ENCODE measurements at regions not wholly inside any gene's neighbourhood (a gene's known extent, or its start where the extent isn't known, plus 50 kb on each side); places are given as distances from the start of the nearest gene placed in this dataset.

DNA sequence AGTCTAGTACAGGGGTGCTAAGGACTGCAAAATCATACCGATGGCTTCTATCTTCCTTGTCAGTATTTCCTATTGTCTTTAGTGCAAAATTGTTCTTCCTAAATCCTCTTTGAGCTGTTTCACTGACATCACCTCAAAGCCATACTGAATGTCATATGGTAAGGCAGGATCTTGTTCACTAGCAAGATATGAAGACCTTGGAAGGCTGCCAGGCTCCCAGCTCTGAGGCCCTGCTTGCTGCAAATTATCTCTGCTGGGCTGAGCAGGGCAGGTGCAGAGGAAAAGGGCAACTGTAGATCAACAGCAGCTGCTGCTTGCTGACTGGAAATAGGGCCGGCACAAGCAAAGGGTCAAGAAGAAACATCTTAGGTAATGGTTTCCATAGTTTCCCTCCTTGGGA lies 58.2 kb downstream of the PMAIP1 start:
- CTCF ChIA-PET = interaction anchor here (0.8 to 1.2 kb wide), 4 partner anchors 13 to 121 kb away, joined by 3 to 4 read pairs (median 3); no protein-coding TSS in a partner anchor
- TF ChIP-seq, protein P1, sequence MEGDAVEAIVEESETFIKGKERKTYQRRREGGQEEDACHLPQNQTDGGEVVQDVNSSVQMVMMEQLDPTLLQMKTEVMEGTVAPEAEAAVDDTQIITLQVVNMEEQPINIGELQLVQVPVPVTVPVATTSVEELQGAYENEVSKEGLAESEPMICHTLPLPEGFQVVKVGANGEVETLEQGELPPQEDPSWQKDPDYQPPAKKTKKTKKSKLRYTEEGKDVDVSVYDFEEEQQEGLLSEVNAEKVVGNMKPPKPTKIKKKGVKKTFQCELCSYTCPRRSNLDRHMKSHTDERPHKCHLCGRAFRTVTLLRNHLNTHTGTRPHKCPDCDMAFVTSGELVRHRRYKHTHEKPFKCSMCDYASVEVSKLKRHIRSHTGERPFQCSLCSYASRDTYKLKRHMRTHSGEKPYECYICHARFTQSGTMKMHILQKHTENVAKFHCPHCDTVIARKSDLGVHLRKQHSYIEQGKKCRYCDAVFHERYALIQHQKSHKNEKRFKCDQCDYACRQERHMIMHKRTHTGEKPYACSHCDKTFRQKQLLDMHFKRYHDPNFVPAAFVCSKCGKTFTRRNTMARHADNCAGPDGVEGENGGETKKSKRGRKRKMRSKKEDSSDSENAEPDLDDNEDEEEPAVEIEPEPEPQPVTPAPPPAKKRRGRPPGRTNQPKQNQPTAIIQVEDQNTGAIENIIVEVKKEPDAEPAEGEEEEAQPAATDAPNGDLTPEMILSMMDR (IDR thresholded peaks at IDR 0.05; ENCODE audit: control extremely low read depth, extremely low read depth, low read depth, missing control alignments) = no peak
- POLR2A ChIA-PET = interaction anchor here (0.6 to 1.2 kb wide), 2 partner anchors 53 to 58 kb away, joined by 3 to 8 read pairs; partner anchors contain the start of gene PMAIP1
- no peak for DNase-seq (ENCODE audit: extremely low spot score)

DNA sequence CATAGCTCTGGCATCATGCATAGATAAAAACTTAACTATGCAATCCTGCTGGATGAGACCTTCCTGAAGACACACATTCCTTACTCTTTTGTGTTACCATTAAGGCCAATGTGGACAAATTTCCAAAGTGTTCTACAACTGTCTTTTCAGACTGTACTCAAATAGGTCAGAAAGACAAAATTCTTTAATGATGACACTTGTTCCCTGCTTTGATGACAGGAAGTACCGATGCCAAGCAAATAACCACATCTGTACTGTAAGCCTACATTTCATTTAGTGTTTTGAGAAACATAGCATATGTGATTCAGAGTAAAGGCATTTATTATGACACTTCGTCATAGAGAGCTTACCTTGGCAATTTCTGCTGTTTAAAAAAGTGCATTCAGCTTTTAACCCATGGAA lies 55.0 kb downstream of the PMAIP1 start:
- CTCF ChIA-PET = interaction anchor here (1.1 to 3.8 kb wide), 8 partner anchors 9 to 115 kb away, joined by 3 to 26 read pairs (median 6); no protein-coding TSS in a partner anchor
- POLR2A ChIA-PET = interaction anchor here (1.1 to 3.1 kb wide), 2 partner anchors 55 to 72 kb away, joined by 3 to 24 read pairs; partner anchors contain the start of gene PMAIP1
- TF ChIP-seq, protein P1 (IDR thresholded peaks at IDR 0.05; ENCODE audit: control extremely low read depth, extremely low read depth, low read depth, missing control alignments) = no peak
- no peak for DNase-seq (ENCODE audit: extremely low spot score)

DNA sequence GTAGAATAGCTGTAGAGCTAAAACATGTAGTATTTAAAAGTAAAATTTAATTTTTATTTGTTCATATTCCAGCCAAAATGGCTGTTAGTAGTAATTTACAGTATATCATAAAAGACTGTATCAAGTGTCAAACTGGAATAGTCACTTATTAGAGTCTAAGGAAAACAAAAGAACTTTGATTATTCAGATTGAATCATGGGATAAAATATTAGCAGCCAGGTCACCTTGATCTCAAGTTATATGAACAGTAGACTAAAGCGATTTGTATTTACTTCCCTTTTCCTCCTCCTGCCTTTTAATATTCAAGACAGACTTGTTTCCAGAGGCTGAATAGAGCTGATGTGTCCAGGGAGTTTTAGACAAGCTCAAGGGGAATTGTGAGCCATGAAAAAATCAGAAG lies 54.4 kb downstream of the PMAIP1 start:
- POLR2A ChIA-PET = interaction anchor here (1.1 to 3.1 kb wide), 3 partner anchors 27 to 72 kb away, joined by 3 to 24 read pairs (median 7); partner anchors contain the start of gene PMAIP1
- DNase-seq (ENCODE audit: extremely low spot score) = no peak
- CTCF ChIA-PET = interaction anchor here (0.9 to 3.8 kb wide), 11 partner anchors 9 to 114 kb away, joined by 3 to 26 read pairs (median 4); partner anchors contain the start of gene PMAIP1
- TF ChIP-seq, protein P1 (IDR thresholded peaks at IDR 0.05; ENCODE audit: control extremely low read depth, extremely low read depth, low read depth, missing control alignments) = no peak
